ENCODE measurements at regions not wholly inside any gene's neighbourhood (a gene's known extent, or its start where the extent isn't known, plus 50 kb on each side); places are given as distances from the start of the nearest gene placed in this dataset.

GRCh38 chr13:91166714-91167511, 180.6 kb upstream of the MIR17HG start:
- Histone ChIP-seq H3K36me3 (ENCODE audit: control insufficient read depth, insufficient read depth, low read length) (no peaks in the 10 kb centered on the region), H3K9me3 (ENCODE audit: control insufficient read depth, insufficient read depth, low read length) (no peaks in the 10 kb centered on the region), H3K27ac (ENCODE audit: low read length) (no peak overlapping the region), H3K4me3 (ENCODE audit: low read length) (no peak overlapping the region), H3K4me1 (ENCODE audit: control insufficient read depth, insufficient read depth, low read length) (no peaks in the 10 kb centered on the region), H3K27me3 (ENCODE audit: control insufficient read depth, insufficient read depth, low read length) (no peaks in the 10 kb centered on the region)
- TF ChIP-seq CTCF (IDR thresholded peaks at IDR 0.05), result no peak
- ATAC-seq, result no peak
- Mint-ChIP-seq H3K4me3 (no peak overlapping the region), H3K4me1 (no peaks in the 10 kb centered on the region), H3K27ac (no peak overlapping the region), H3K9me3 (peaks cover 2 to 4% of the 10 kb centered on the region in 2 donors), H3K27me3 (ENCODE audit: low read depth in 2 of 2) (no peaks in the 10 kb centered on the region), H3K36me3 (no peaks in the 10 kb centered on the region)
- 90% methylated on average over 2 of the region's 2 CpGs for WGBS (ENCODE audit: insufficient coverage)
- intact Hi-C loops (cut with micrococcal nuclease), result no loop called here
- no peak for DNase-seq

- Histone ChIP-seq H3K4me3 (ENCODE audit: low read length) (no peak overlapping the region), H3K9me3 (ENCODE audit: control insufficient read depth, insufficient read depth, low read length) (no peaks in the 10 kb centered on the region), H3K4me1 (ENCODE audit: control insufficient read depth, insufficient read depth, low read length) (no peaks in the 10 kb centered on the region), H3K27me3 (ENCODE audit: control insufficient read depth, insufficient read depth, low read length) (no peaks in the 10 kb centered on the region), H3K27ac (ENCODE audit: low read length) (no peak overlapping the region), H3K36me3 (ENCODE audit: control insufficient read depth, insufficient read depth, low read length) (no peaks in the 10 kb centered on the region)
- intact Hi-C loops (cut with micrococcal nuclease), result no loop called here
- Mint-ChIP-seq H3K27ac (no peak overlapping the region), H3K4me3 (no peak overlapping the region), H3K36me3 (no peaks in the 10 kb centered on the region), H3K27me3 (ENCODE audit: low read depth in 2 of 2) (no peaks in the 10 kb centered on the region), H3K9me3 (peaks cover 2 to 4% of the 10 kb centered on the region in 2 donors), H3K4me1 (no peaks in the 10 kb centered on the region)
- no peak for TF ChIP-seq CTCF (IDR thresholded peaks at IDR 0.05)
- DNase-seq, result no peak
- 88% methylated on average over 3 of the region's 4 CpGs for WGBS (ENCODE audit: insufficient coverage)
- no peak for ATAC-seq
Observed at GRCh38 chr13:91167706-91168385, 179.6 kb upstream of the MIR17HG start.

GRCh38 chr13:91168386-91168711, 179.1 kb upstream of the MIR17HG start:
- H3K36me3 Mint-ChIP-seq, result no peaks in the 10 kb centered on the region

More at GRCh38 chr13:91168386-91168711, 179.1 kb upstream of the MIR17HG start:
- 18% methylated on average over 3 of the region's 4 CpGs for WGBS (ENCODE audit: insufficient coverage)
- Mint-ChIP-seq H3K27ac (no peak overlapping the region), H3K4me3 (no peak overlapping the region), H3K9me3 (peaks cover 2 to 5% of the 10 kb centered on the region in 2 donors), H3K4me1 (no peaks in the 10 kb centered on the region), H3K27me3 (ENCODE audit: low read depth in 2 of 2) (no peaks in the 10 kb centered on the region)
- Histone ChIP-seq H3K4me1 (ENCODE audit: control insufficient read depth, insufficient read depth, low read length) (no peaks in the 10 kb centered on the region), H3K27me3 (ENCODE audit: control insufficient read depth, insufficient read depth, low read length) (no peaks in the 10 kb centered on the region), H3K27ac (ENCODE audit: low read length) (no peak overlapping the region), H3K4me3 (ENCODE audit: low read length) (no peak overlapping the region), H3K9me3 (ENCODE audit: control insufficient read depth, insufficient read depth, low read length) (no peaks in the 10 kb centered on the region), H3K36me3 (ENCODE audit: control insufficient read depth, insufficient read depth, low read length) (no peaks in the 10 kb centered on the region)
- DNase-seq (no peak), ATAC-seq (no peak)
- intact Hi-C loops (cut with micrococcal nuclease), result no loop called here
- no peak for TF ChIP-seq CTCF (IDR thresholded peaks at IDR 0.05)
